CD4-positive, CD25-positive, alpha-beta regulatory T cell (primary cell): ENCODE measurements at regions not wholly inside any gene's neighbourhood (a gene's known extent, or its start where the extent isn't known, plus 50 kb on each side); places are given as distances from the start of the nearest gene placed in this dataset.

Experiments
- ATAC-seq, 2 donors: fragments of 150-1000 bp; cut with Tn5 transposase; one replicate each; pipeline ENCODE4 v1.10.0; 2021; ENCODE audit warnings: low read depth in 2 of 2, moderate number of reproducible peaks in 2 of 2, moderate library complexity in 1 of 2
- DNase-seq, 3 donors: peaks; one replicate each; pipeline versions ENCODE4 v3.0.0 to v3.0.0-alpha.2; 2012 to 2022; ENCODE audit warnings: mixed read lengths in 1 of 3
- H3K27ac ChIP-seq: one replicate; pipeline ENCODE4 v1.7.0; 2013; ENCODE audit warnings: mild to moderate bottlenecking, low read length; ENCODE audit not compliant: insufficient read depth, poor library complexity, severe bottlenecking
- H3K27me3 ChIP-seq: one replicate; pipeline ENCODE4 v1.7.0; 2013; ENCODE audit warnings: low read length; ENCODE audit not compliant: control insufficient read depth, insufficient read depth
- H3K36me3 ChIP-seq: one replicate; pipeline ENCODE4 v1.7.0; 2013; ENCODE audit warnings: mild to moderate bottlenecking, low read length, moderate library complexity; ENCODE audit not compliant: control insufficient read depth, insufficient read depth
- H3K4me1 ChIP-seq: 2 replicates; pipeline ENCODE4 v1.7.0; 2013; ENCODE audit warnings: mild to moderate bottlenecking, low read length; ENCODE audit not compliant: insufficient read depth, control insufficient read depth, poor library complexity, severe bottlenecking
- H3K4me3 ChIP-seq: one replicate; pipeline ENCODE4 v1.7.0; 2013; ENCODE audit warnings: low read depth, mild to moderate bottlenecking, low read length, moderate library complexity
- H3K9me3 ChIP-seq, 2 experiments: 1 replicate in 1 of 2; 2 replicates in 1 of 2; pipeline ENCODE4 v1.7.0; 2013; ENCODE audit warnings: low read length in 2 of 2, mild to moderate bottlenecking in 1 of 2, moderate library complexity in 1 of 2; ENCODE audit not compliant: control insufficient read depth in 2 of 2
- H3K27ac Mint-ChIP-seq, 3 donors: one replicate each; pipeline ENCODE4 v1.8.0; 2020 to 2022; ENCODE audit warnings: mild to moderate bottlenecking in 3 of 3, mixed read lengths in 3 of 3, moderate library complexity in 2 of 3
- H3K27me3 Mint-ChIP-seq: one replicate; pipeline ENCODE4 v1.8.0; 2022; ENCODE audit warnings: mild to moderate bottlenecking, mixed read lengths
- H3K36me3 Mint-ChIP-seq: one replicate; pipeline ENCODE4 v1.8.0; 2020; ENCODE audit warnings: mixed read lengths
- H3K4me1 Mint-ChIP-seq, 4 donors: one replicate each; pipeline ENCODE4 v1.8.0; 2020 to 2022; ENCODE audit warnings: mixed read lengths in 4 of 4, mild to moderate bottlenecking in 1 of 4
- H3K4me3 Mint-ChIP-seq, 4 donors: one replicate each; pipeline ENCODE4 v1.8.0; 2020 to 2022; ENCODE audit warnings: mild to moderate bottlenecking in 4 of 4, mixed read lengths in 4 of 4, moderate library complexity in 3 of 4
- H3K9me3 Mint-ChIP-seq, 7 donors: one replicate each; pipeline ENCODE4 v1.8.0; 2020 to 2022; ENCODE audit warnings: mixed read lengths in 7 of 7, mild to moderate bottlenecking in 3 of 7, moderate library complexity in 2 of 7

GRCh38 chr1:232292239-232292638 lies 337.7 kb downstream of the SIPA1L2 start:
- H3K4me3 Mint-ChIP-seq = no peak overlapping the region
- H3K36me3 Mint-ChIP-seq = no peaks in the 10 kb centered on the region
- peaks cover 0 to 2% (median 0%) of the 10 kb centered on the region in 7 donors for H3K9me3 Mint-ChIP-seq

GRCh38 chr1:232291681-232292080 lies 338.3 kb downstream of the SIPA1L2 start:
- Histone ChIP-seq H3K4me3 (no peak overlapping the region), H3K9me3 (no peaks in the 10 kb centered on the region), H3K4me1 (no peaks in the 10 kb centered on the region), H3K27ac (no peak overlapping the region), H3K27me3 (no peaks in the 10 kb centered on the region), H3K36me3 (no peaks in the 10 kb centered on the region)
- H3K27ac Mint-ChIP-seq = no peak overlapping the region
- no peak overlapping the region for H3K4me3 Mint-ChIP-seq
- ATAC-seq = no peak
- H3K4me1 Mint-ChIP-seq = no peaks in the 10 kb centered on the region
- no peak for DNase-seq
- no peaks in the 10 kb centered on the region for H3K36me3 Mint-ChIP-seq
- peaks cover 0 to 2% (median 0%) of the 10 kb centered on the region in 7 donors for H3K9me3 Mint-ChIP-seq
- peaks cover 4% of the 10 kb centered on the region for H3K27me3 Mint-ChIP-seq

More at GRCh38 chr1:232292239-232292638, 337.7 kb downstream of the SIPA1L2 start:
- Histone ChIP-seq H3K27ac (no peak overlapping the region), H3K9me3 (no peaks in the 10 kb centered on the region), H3K36me3 (no peaks in the 10 kb centered on the region), H3K4me3 (no peak overlapping the region), H3K27me3 (peaks cover 4% of the 10 kb centered on the region), H3K4me1 (no peaks in the 10 kb centered on the region)
- ATAC-seq (no peak), DNase-seq (no peak)
- Mint-ChIP-seq H3K27me3 (peaks cover 4% of the 10 kb centered on the region), H3K27ac (no peak overlapping the region), H3K4me1 (no peaks in the 10 kb centered on the region)

GRCh38 chr1:232291261-232291660 lies 338.7 kb downstream of the SIPA1L2 start:
- H3K27ac Mint-ChIP-seq = no peak overlapping the region
- H3K4me3 Mint-ChIP-seq = no peak overlapping the region
- no peak for DNase-seq

GRCh38 chr1:232290570-232290969 lies 339.4 kb downstream of the SIPA1L2 start:
- H3K4me1 Mint-ChIP-seq = no peaks in the 10 kb centered on the region
- no peak for DNase-seq
- Histone ChIP-seq H3K4me3 (no peak overlapping the region), H3K27ac (no peak overlapping the region), H3K4me1 (no peaks in the 10 kb centered on the region), H3K9me3 (no peaks in the 10 kb centered on the region), H3K36me3 (no peaks in the 10 kb centered on the region), H3K27me3 (no peaks in the 10 kb centered on the region)
- peaks cover 4% of the 10 kb centered on the region for H3K27me3 Mint-ChIP-seq
- no peak for ATAC-seq
- no peak overlapping the region for H3K4me3 Mint-ChIP-seq
- no peak overlapping the region for H3K27ac Mint-ChIP-seq
- peaks cover 0 to 2% (median 0%) of the 10 kb centered on the region in 7 donors for H3K9me3 Mint-ChIP-seq
- H3K36me3 Mint-ChIP-seq = no peaks in the 10 kb centered on the region

More at GRCh38 chr1:232291261-232291660, 338.7 kb downstream of the SIPA1L2 start:
- no peaks in the 10 kb centered on the region for H3K27me3 ChIP-seq
- no peak overlapping the region for H3K4me3 ChIP-seq
- ATAC-seq = no peak
- no peaks in the 10 kb centered on the region for H3K9me3 ChIP-seq
- H3K4me1 ChIP-seq = no peaks in the 10 kb centered on the region
- peaks cover 0 to 2% (median 0%) of the 10 kb centered on the region in 7 donors for H3K9me3 Mint-ChIP-seq
- peaks cover 4% of the 10 kb centered on the region for H3K27me3 Mint-ChIP-seq
- no peaks in the 10 kb centered on the region for H3K4me1 Mint-ChIP-seq
- no peaks in the 10 kb centered on the region for H3K36me3 ChIP-seq
- no peak overlapping the region for H3K27ac ChIP-seq
- no peaks in the 10 kb centered on the region for H3K36me3 Mint-ChIP-seq

- Histone ChIP-seq H3K27ac (no peak overlapping the region), H3K36me3 (no peaks in the 10 kb centered on the region), H3K9me3 (no peaks in the 10 kb centered on the region), H3K27me3 (peaks cover 2% of the 10 kb centered on the region), H3K4me3 (no peak overlapping the region), H3K4me1 (no peaks in the 10 kb centered on the region)
- peaks cover 0 to 2% (median 0%) of the 10 kb centered on the region in 7 donors for H3K9me3 Mint-ChIP-seq
- H3K27me3 Mint-ChIP-seq = peaks cover 4% of the 10 kb centered on the region
- H3K4me3 Mint-ChIP-seq = no peak overlapping the region
- no peaks in the 10 kb centered on the region for H3K4me1 Mint-ChIP-seq
- no peak for ATAC-seq
- no peaks in the 10 kb centered on the region for H3K36me3 Mint-ChIP-seq
- no peak for DNase-seq
- H3K27ac Mint-ChIP-seq = peak overlapping the region in 1 of 3 donors; percentile 10
Observed at GRCh38 chr1:232287676-232288569, 342.0 kb downstream of the SIPA1L2 start.

- ATAC-seq (no peak), DNase-seq (no peak)
- Histone ChIP-seq H3K36me3 (no peaks in the 10 kb centered on the region), H3K4me1 (no peaks in the 10 kb centered on the region), H3K27ac (no peak overlapping the region), H3K4me3 (no peak overlapping the region), H3K9me3 (no peaks in the 10 kb centered on the region), H3K27me3 (peaks cover 2% of the 10 kb centered on the region)
- Mint-ChIP-seq H3K36me3 (no peaks in the 10 kb centered on the region), H3K27ac (no peak overlapping the region), H3K9me3 (no peaks in the 10 kb centered on the region), H3K4me3 (no peak overlapping the region), H3K4me1 (no peaks in the 10 kb centered on the region), H3K27me3 (peaks cover 4% of the 10 kb centered on the region)
Observed at GRCh38 chr1:232285138-232285537, 344.8 kb downstream of the SIPA1L2 start.

- Mint-ChIP-seq H3K27ac (no peak overlapping the region), H3K4me3 (no peak overlapping the region), H3K4me1 (no peaks in the 10 kb centered on the region), H3K36me3 (no peaks in the 10 kb centered on the region), H3K9me3 (no peaks in the 10 kb centered on the region), H3K27me3 (peaks cover 7% of the 10 kb centered on the region)
- DNase-seq (no peak), ATAC-seq (no peak)
- peaks cover 4% of the 10 kb centered on the region for H3K27me3 ChIP-seq
- no peaks in the 10 kb centered on the region for H3K9me3 ChIP-seq
- no peak overlapping the region for H3K27ac ChIP-seq
- H3K4me3 ChIP-seq = no peak overlapping the region
- H3K36me3 ChIP-seq = no peaks in the 10 kb centered on the region
- no peaks in the 10 kb centered on the region for H3K4me1 ChIP-seq
Observed at GRCh38 chr1:232283864-232284263, 346.1 kb downstream of the SIPA1L2 start.

GRCh38 chr1:232282498-232282897 lies 347.4 kb downstream of the SIPA1L2 start:
- H3K9me3 ChIP-seq = no peaks in the 10 kb centered on the region
- peaks cover 5% of the 10 kb centered on the region for H3K27me3 ChIP-seq
- H3K36me3 ChIP-seq = no peaks in the 10 kb centered on the region
- no peaks in the 10 kb centered on the region for H3K36me3 Mint-ChIP-seq
- no peaks in the 10 kb centered on the region for H3K4me1 Mint-ChIP-seq
- ATAC-seq (no peak), DNase-seq (no peak)
- H3K9me3 Mint-ChIP-seq = no peaks in the 10 kb centered on the region
- no peaks in the 10 kb centered on the region for H3K4me1 ChIP-seq
- H3K27ac Mint-ChIP-seq = no peak overlapping the region
- no peak overlapping the region for H3K4me3 ChIP-seq
- no peak overlapping the region for H3K4me3 Mint-ChIP-seq
- no peak overlapping the region for H3K27ac ChIP-seq
- H3K27me3 Mint-ChIP-seq = peaks cover 13% of the 10 kb centered on the region
